ENCODE measurements at regions not wholly inside any gene's neighbourhood (a gene's known extent, or its start where the extent isn't known, plus 50 kb on each side); places are given as distances from the start of the nearest gene placed in this dataset.
A peak's percentile ranks its signal among the peaks of the same experiment; 100 is the strongest.
"Not testable (repeated sequence)": the region's sequence is repeated elsewhere in the genome, so short reads cannot be mapped to it uniquely, and the experiment has no call there.

- DNase-seq (ENCODE audit: low read depth) = not testable (repeated sequence)
These were observed 89.5 kb upstream of the SPDYE9 start for GRCh38 chr7:73175322-73175721.

- DNase-seq (ENCODE audit: low read depth) = not testable (repeated sequence)
These were observed 85.1 kb upstream of the SPDYE9 start for GRCh38 chr7:73170902-73171301.

- not testable (repeated sequence) for DNase-seq (ENCODE audit: low read depth)
These were observed 84.6 kb upstream of the SPDYE9 start for GRCh38 chr7:73170415-73170814.

GRCh38 chr7:73166152-73166551 is 80.3 kb upstream of the SPDYE9 start:
- not testable (repeated sequence) for DNase-seq (ENCODE audit: low read depth)

GRCh38 chr7:73162680-73163079 is 76.8 kb upstream of the SPDYE9 start:
- DNase-seq (ENCODE audit: low read depth) = not testable (repeated sequence)

- not testable (repeated sequence) for DNase-seq (ENCODE audit: low read depth)
These were observed 75.9 kb upstream of the SPDYE9 start for GRCh38 chr7:73161727-73162126.

GRCh38 chr7:73157169-73157661 is 71.4 kb upstream of the SPDYE9 start:
- not testable (repeated sequence) for DNase-seq (ENCODE audit: low read depth)

GRCh38 chr7:73156510-73157168 is 70.8 kb upstream of the SPDYE9 start:
- not testable (repeated sequence) for DNase-seq (ENCODE audit: low read depth)

- DNase-seq (ENCODE audit: low read depth) = peak; percentile 71
These were observed 68.8 kb upstream of the SPDYE9 start for GRCh38 chr7:73154586-73155038.

GRCh38 chr7:73153921-73154585 is 68.2 kb upstream of the SPDYE9 start:
- not testable (repeated sequence) for DNase-seq (ENCODE audit: low read depth)

GRCh38 chr7:73148570-73148969 is 62.7 kb upstream of the SPDYE9 start:
- not testable (repeated sequence) for DNase-seq (ENCODE audit: low read depth)

GRCh38 chr7:73147681-73148080 is 61.8 kb upstream of the SPDYE9 start:
- DNase-seq (ENCODE audit: low read depth) = not testable (repeated sequence)

GRCh38 chr7:73143993-73144392 is 58.2 kb upstream of the SPDYE9 start:
- DNase-seq (ENCODE audit: low read depth) = not testable (repeated sequence)

GRCh38 chr7:73137922-73138321 is 52.1 kb upstream of the SPDYE9 start:
- not testable (repeated sequence) for DNase-seq (ENCODE audit: low read depth)
